KMS-11 (cell line): ENCODE measurements at regions not wholly inside any gene's neighbourhood (a gene's known extent, or its start where the extent isn't known, plus 50 kb on each side); places are given as distances from the start of the nearest gene placed in this dataset.

ENCODE experiments used
- H2AFZ ChIP-seq: fragments of 200-600 bp; sonication (generic); 2 replicates; pipeline ENCODE4 v1.6.1; 2016; ENCODE audit warnings: antibody characterized with exemption, mixed run types, low read depth
- H3K27ac ChIP-seq: fragments of 200-600 bp; sonication (generic); 2 replicates; pipeline ENCODE4 v1.6.1; 2016; ENCODE audit warnings: mild to moderate bottlenecking, mixed run types
- H3K27me3 ChIP-seq: fragments of 200-600 bp; sonication (generic); 2 replicates; pipeline ENCODE4 v1.6.1; 2017; ENCODE audit warnings: mild to moderate bottlenecking, low read depth, mixed run types, moderate library complexity; ENCODE audit not compliant: insufficient read depth
- H3K36me3 ChIP-seq: fragments of 200-600 bp; sonication (generic); 2 replicates; pipeline ENCODE4 v1.6.1; 2017; ENCODE audit warnings: mild to moderate bottlenecking, mixed run types; ENCODE audit not compliant: insufficient read depth
- H3K4me1 ChIP-seq: fragments of 200-600 bp; sonication (generic); 2 replicates; pipeline ENCODE4 v1.6.1; 2016; ENCODE audit warnings: mild to moderate bottlenecking, low read depth, mixed run types; ENCODE audit not compliant: poor library complexity, severe bottlenecking
- H3K4me2 ChIP-seq: fragments of 200-600 bp; sonication (generic); 2 replicates; pipeline ENCODE4 v1.7.0; 2016; ENCODE audit warnings: mild to moderate bottlenecking, mixed run types
- H3K4me3 ChIP-seq: fragments of 200-600 bp; sonication (generic); IDR thresholded peaks from 2 replicates; pipeline ENCODE4 v1.6.1; 2017; ENCODE audit warnings: low read depth, low read length, mixed read lengths; ENCODE audit not compliant: insufficient read depth
- H3K79me2 ChIP-seq: fragments of 200-600 bp; sonication (generic); 2 replicates; pipeline ENCODE4 v1.6.1; 2016; ENCODE audit warnings: low read depth, mixed run types; ENCODE audit not compliant: insufficient read depth
- H3K9ac ChIP-seq: fragments of 200-600 bp; sonication (generic); 2 replicates; pipeline ENCODE4 v1.6.1; 2016; ENCODE audit warnings: mild to moderate bottlenecking, mixed run types
- H4K20me1 ChIP-seq: fragments of 200-600 bp; sonication (generic); 2 replicates; pipeline ENCODE4 v1.6.1; 2016; ENCODE audit warnings: mild to moderate bottlenecking, mixed run types; ENCODE audit not compliant: insufficient read depth
- TF ChIP-seq, protein P1 (sequence below): fragments of 200-600 bp; sonication (generic); conservative IDR thresholded peaks from 2 replicates; pipeline ENCODE4 v1.6.1; 2017; ENCODE audit warnings: low read depth, mild to moderate bottlenecking, antibody characterized with exemption, low read length, moderate library complexity, mixed read lengths

DNA sequence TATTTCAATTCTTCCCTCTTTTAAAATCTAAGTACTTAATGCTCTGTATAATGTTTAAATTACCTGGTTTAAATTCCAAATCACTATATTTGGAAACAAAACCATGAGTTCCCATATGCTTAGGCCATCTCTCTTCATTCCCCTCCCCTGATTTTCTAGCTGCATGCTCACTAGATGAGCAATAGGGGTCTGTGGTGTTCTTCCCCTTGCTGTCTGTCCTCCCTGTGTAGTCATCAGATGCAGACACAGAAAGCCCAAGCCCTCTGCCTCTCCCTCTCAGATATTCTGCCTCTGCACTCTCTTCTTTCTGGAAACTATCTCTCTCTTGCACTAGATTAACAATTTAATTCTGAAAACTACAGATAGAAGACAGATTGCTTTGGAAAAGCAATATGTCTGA, 1730.2 kb downstream of the OLFM4 start:
- Histone ChIP-seq H2AFZ (no peak overlapping the region), H3K9ac (no peak overlapping the region), H4K20me1 (no peaks in the 10 kb centered on the region), H3K4me2 (no peak overlapping the region), H3K4me3 (no peak overlapping the region), H3K79me2 (no peaks in the 10 kb centered on the region), H3K4me1 (no peaks in the 10 kb centered on the region), H3K36me3 (no peaks in the 10 kb centered on the region), H3K27ac (no peak overlapping the region), H3K27me3 (no peaks in the 10 kb centered on the region)
- TF ChIP-seq, protein P1, sequence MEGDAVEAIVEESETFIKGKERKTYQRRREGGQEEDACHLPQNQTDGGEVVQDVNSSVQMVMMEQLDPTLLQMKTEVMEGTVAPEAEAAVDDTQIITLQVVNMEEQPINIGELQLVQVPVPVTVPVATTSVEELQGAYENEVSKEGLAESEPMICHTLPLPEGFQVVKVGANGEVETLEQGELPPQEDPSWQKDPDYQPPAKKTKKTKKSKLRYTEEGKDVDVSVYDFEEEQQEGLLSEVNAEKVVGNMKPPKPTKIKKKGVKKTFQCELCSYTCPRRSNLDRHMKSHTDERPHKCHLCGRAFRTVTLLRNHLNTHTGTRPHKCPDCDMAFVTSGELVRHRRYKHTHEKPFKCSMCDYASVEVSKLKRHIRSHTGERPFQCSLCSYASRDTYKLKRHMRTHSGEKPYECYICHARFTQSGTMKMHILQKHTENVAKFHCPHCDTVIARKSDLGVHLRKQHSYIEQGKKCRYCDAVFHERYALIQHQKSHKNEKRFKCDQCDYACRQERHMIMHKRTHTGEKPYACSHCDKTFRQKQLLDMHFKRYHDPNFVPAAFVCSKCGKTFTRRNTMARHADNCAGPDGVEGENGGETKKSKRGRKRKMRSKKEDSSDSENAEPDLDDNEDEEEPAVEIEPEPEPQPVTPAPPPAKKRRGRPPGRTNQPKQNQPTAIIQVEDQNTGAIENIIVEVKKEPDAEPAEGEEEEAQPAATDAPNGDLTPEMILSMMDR: no peak

DNA sequence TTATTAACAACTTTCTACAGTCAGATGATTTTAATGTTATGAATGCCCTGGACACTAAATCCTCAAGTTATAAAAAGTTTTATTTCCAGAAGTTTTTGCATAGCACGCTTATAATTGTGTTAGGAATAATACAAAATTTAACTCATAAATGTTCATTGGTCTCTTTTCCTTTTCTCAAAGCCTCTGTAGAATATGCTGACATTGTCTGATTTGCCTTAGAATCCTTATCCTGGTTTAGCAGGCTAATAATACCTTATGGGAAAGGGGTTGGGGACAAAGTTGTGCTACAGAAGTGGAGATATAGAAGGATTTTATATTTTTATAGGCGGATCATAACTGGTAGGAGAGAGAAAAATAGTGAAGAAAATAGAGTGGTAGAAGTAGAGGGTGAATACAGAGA, 1739.6 kb downstream of the OLFM4 start:
- Histone ChIP-seq H3K4me3 (no peak overlapping the region), H3K4me2 (no peak overlapping the region), H4K20me1 (no peaks in the 10 kb centered on the region), H3K27me3 (no peaks in the 10 kb centered on the region), H3K4me1 (no peaks in the 10 kb centered on the region), H3K9ac (no peak overlapping the region), H2AFZ (no peak overlapping the region), H3K36me3 (no peaks in the 10 kb centered on the region), H3K79me2 (no peaks in the 10 kb centered on the region), H3K27ac (no peak overlapping the region)
- TF ChIP-seq, protein P1: no peak

- no peak overlapping the region for H3K27ac ChIP-seq
- TF ChIP-seq, protein P1: no peak
- no peak overlapping the region for H3K9ac ChIP-seq
- no peak overlapping the region for H3K4me2 ChIP-seq
- H2AFZ ChIP-seq: no peak overlapping the region
- H3K79me2 ChIP-seq: no peaks in the 10 kb centered on the region
- no peaks in the 10 kb centered on the region for H4K20me1 ChIP-seq
- H3K36me3 ChIP-seq: no peaks in the 10 kb centered on the region
- H3K27me3 ChIP-seq: no peaks in the 10 kb centered on the region
- no peak overlapping the region for H3K4me3 ChIP-seq
- H3K4me1 ChIP-seq: no peaks in the 10 kb centered on the region
These were observed 1747.0 kb downstream of the OLFM4 start for GRCh38 chr13:54775501-54776191.

DNA sequence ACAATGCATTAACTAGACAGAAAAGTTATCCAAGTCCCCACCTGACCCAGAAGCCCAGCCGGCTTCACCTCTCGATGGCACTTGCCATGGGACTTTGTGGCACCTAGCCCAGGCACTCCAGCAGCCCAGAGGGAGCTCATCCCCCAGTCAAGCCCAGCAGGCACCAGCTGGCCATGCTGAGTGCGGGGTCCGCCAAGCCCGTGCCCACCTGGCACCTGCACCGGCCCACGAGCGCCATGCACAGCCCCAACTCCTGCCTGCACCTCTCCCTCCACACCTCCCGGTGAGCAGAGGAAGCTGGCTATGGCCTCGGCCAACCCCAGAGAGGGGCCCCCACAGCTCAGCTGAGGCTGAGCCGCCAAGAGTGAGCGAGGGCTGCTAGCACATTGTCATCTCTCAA, 1759.1 kb downstream of the OLFM4 start:
- H3K9ac ChIP-seq: no peak overlapping the region
- TF ChIP-seq, protein P1: no peak
- no peaks in the 10 kb centered on the region for H3K79me2 ChIP-seq
- H3K4me1 ChIP-seq: no peaks in the 10 kb centered on the region
- H3K36me3 ChIP-seq: no peaks in the 10 kb centered on the region
- no peak overlapping the region for H2AFZ ChIP-seq
- H3K27ac ChIP-seq: no peak overlapping the region
- H4K20me1 ChIP-seq: no peaks in the 10 kb centered on the region
- H3K4me2 ChIP-seq: no peak overlapping the region
- H3K4me3 ChIP-seq: no peak overlapping the region
- H3K27me3 ChIP-seq: no peaks in the 10 kb centered on the region
